ENCODE measurements at regions not wholly inside any gene's neighbourhood (a gene's known extent, or its start where the extent isn't known, plus 50 kb on each side); places are given as distances from the start of the nearest gene placed in this dataset.

DNA sequence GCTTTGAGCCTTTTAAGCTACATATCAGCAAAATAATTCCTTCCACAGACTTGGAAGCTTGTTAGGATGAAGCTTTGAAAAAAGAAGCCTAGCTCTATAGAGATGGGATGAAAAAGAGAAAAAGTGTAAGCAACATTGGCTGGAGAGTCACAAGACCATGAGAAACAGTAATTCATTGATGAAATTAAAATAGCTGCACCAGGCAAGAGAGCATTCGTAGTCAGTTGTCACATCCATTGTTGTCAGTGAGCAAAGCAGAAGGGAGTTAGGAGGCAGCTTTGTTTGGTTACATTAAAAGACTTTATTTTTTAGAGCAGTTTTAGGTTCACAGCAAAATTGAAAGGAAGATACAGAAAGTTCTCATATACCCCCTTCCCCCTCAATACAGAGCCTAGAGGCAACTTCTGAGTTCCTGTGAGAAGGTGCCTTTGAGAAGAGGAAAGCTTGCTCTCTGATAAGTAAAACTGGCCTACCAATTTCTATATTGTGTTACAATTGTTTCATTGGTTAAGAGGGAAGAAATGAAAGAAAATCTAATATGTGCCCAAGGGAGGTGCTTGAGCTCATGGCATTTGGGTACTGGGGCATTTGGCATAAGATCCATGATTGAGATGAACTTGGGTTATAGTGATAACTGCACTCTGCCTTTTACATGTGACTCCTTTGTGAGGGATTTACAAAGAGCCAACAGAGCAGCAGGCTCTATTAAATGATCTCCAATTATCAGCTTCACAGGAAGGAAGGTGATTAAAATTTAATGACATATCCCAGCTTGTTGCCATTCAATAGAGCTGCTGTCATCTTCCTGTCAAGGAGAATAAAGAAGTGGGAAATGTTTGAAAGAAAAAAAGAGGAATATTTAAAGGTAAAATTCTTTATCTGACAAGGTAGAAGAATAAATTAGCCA, 361.3 kb upstream of the TMTC1 start:
- no peak for DNase-seq

DNA sequence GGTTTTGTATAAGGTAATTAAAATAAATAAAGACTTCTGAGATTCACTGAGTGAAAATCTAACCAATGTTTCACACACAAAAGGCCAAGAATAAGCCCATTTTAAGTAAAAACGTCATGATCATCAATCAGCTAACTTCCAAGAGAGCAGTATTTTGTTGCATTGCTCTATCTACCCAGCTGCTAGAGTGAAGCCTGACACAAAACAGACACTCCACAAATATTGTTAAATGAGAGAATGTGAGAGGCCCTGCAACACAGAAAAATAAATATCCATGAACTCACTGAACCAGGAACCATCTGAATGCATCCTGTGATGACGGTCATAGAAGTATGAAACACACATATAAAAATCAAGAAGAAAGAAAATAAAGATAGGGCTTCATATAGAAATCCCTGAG, 358.6 kb upstream of the TMTC1 start:
- DNase-seq = no peak

DNA sequence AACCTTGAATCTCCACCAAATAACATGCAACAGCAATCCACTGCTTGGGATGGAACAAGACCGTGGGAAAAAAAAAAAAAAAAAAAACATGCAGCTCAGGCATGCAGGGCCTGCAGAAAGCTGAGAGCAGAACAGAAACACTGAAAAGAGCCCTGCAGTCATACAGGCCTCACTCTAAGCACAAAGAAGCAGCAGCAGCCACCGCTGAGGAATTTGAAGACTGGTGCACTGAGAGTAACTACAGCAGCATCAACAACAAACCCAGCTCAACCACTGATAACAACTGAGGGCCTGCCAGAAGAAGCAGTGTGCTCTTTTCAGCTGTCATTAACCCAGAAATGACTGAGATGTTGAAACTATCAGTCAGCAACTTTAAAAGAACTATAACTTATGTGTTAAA, 354.7 kb upstream of the TMTC1 start:
- DNase-seq = no peak

DNA sequence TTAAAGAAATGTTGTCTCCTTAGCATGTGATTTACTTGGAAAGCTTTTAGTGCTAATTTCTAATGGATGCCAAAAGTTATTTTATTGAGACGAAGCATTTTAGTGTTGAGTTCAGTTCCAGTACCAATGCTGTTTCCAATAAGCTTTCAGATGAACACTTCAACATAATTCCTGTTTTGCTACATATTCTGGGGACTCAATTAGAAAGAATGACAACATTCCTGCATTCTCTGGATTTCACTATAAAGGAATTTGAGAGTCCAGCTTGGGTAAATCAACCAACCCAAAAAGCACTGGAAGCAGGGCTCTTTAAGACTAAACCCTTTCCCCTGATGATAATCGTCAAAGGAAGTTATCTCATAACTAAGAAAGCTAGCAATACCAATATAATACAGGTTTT, 353.0 kb upstream of the TMTC1 start:
- DNase-seq = no peak

DNA sequence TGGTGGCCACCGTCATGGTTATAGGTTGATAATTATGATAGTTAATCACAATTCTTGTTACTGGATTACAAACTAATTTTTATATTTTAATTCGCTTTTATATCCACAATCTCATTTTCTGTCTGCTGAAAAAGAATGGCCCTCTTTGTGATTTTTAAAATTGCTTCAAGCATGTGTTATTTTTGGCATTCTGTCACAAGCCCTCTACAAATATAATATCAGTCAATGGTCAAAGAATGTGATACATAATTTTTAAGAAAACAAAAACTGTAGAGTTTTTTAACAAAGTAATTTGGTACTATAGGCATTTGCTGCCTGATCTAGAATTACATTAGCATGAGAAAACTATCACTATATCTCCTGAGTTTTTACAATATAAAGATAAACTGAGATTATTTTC, 352.0 kb upstream of the TMTC1 start:
- DNase-seq = no peak

DNA sequence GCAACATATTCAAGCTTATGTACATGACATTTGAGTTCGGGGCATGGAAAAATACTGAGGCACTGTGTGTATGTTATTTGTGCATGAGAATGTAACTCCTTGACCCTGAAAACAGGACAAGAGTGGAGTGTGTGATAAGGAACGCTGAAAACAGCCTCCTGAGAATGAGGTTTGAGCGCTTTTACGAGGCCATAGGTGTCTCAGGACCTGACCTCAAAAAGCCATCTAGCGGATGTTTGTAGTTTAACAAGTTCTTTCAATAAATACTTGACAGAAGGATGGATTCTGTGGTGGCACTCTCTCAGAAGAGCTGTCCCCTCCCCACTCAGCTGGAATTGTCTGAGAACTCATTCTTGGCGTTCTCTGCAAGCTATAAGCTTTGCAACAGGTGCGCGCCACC, 350.5 kb upstream of the TMTC1 start:
- no peak for DNase-seq

DNA sequence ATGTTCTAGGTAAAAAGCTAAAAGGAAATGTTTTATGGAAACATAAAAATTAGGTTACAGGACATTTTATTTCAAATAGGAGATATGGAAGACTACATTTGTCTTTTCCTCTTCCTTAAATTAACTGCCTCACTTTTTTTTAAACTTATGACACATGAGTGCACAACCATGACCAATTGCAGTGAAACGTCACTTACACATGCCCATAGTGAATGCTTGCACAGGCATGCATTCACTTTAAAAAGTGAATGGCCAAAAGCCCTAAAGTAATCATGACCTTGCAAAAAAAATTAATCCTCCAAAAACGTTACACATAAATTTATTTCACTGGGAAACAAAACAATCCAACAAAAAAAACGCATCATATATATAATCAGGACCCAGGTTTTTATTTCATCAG, 343.2 kb upstream of the TMTC1 start:
- DNase-seq = no peak

DNA sequence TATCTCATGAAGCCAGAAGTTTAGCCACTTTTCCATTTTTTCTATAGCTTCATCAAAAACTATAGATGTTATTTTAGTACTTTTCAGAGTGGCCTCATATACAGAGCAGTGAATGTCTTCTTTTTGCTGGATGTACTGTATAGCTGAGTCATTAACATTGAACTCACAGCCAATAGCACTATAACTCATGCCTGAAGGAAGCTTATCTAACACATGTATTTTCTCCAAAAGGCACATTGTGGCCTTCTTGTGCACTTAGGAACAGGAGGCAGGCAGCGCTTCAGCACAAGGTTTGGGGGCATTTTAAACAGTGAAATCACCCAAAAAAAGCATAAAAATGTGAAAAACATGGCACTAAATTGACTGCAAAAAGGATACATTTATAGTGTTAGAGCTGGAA, 336.8 kb upstream of the TMTC1 start:
- DNase-seq = no peak

DNA sequence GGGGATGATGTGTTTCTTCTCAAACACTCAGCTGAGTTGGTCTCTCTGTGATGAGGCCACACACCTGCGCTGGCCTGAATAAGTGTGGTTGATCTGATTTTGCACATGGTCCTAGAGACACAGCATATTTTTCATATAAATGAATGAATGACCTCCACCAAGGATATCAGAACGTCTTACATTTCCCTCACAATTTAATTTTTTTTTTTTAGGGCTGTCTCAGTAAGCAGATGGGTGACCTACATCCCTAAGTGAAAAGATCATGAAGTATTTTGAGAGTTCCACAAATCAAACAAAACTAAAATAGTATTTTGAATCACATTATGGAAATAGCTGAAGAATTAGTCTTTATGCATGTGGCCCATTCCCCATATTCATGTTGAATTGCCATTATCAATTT, 333.7 kb upstream of the TMTC1 start:
- no peak for DNase-seq

DNA sequence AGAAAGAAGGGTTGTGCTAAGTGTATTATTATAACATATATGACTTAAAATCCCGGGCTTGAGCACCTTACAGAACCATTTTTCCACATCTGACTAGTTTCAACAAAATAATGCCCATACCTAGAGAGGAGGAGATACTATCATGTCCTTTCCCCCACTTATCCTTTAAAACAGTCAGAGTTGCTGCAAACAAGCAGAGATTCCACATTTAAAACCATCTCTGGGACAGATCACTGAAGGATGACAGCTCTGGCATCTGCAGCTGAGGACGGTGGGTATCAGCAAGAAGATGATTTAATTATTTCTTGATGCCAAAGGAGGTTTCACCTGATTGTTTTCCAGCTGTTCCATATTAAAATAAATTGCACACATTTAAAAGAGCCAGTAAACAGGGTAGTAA, 328.0 kb upstream of the TMTC1 start:
- no peak for DNase-seq

DNA sequence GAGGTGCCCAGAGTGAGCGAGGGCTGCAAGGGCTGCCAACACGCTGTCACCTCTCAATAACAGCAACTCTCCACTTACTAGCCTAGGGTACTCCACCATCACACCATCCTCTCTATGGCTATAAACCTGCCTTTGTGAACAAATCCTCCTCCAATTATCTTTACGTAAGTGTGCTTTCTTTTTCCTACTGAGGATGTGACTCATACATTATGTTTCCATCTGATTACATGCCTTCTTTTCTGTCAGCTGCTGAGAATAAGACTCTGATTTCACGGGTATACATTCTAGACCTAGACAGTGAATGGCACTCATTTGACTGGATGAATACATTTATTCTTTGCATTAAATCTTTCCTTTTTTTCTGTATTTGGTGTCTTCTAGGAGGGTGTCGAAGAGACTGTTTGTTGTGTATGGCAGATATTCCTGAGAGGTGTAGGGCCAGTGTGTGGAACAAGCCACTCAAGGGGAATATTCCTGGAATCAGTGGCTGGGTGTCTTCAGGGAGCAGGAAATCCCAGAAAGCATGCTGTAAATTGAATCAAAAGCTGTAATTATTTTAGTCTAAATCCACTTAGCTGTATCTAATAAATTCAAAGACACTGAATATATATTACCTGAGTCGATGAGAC, 327.3 kb upstream of the TMTC1 start:
- no peak for DNase-seq

DNA sequence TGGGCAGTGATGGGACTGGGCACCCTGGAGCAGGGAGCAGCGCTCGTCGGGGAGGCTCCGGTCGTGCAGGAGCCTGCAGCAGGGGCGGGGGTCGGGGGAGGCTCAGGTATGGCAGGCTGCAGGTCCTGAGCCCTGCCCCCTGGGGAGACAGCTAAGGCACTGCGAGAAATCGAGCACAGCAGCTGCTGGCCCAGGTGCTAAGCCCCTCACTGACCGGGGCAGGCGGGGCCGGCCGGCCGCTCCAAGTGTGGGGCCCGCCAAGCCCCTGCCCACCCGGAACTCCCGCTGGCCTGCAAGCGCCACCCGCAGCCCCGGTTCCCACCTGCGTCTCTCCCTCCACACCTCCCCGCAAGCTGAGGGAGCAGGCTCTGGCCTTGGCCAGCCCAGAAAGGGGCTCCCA, 326.8 kb upstream of the TMTC1 start:
- no peak for DNase-seq

DNA sequence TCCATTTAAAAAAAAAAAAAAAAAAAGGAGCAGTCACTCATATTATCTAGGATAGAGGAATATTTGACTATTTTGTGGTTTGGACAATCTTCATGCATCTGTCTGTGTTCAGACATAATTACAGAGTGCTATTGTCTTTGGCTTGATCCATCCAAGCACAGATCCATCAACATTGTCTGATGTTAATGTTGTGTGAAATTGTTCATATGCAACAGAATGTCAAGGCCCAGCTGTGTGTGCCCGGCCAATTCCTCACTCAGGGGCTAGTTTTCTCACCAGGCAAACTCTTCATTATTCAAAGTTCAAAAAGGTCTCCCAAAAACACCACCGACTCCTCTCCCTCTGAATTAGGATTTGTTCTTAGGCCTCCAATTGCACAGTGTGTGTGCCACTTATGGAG, 324.9 kb upstream of the TMTC1 start:
- DNase-seq = no peak

DNA sequence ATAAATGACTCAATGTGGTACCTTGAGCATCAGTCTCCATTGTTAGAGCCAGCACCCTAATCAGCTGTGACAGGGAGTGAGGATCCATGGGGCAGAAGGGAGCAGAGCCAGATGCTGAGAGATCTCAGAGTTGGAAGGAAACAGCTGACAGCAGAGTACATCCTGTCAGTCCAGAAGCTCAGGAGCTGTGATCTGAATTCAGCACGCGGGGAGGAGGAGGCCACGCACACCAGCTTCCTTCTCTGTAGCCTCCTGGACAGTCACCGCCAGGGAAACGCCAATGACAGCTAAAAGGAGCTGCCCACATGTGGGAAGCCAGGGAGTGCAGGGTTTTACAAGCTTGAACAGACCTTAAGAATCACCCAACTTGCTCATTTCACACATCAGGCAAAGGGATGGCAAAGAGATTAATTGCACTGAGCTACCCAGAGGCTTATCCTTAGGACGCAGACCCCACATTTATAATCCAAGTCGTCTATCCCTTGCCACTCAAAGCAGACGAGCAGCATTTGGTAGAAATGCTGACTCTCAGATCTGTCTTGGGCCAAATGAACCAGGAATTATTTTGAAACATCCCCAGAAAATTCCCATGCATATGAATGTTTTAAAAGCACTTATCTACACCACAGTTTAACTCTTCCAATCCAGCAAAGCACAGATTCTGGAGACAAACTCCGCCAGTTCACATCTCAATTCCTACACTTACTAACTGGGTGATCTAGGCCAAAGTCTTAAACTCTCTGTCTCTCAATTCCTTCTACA, 322.6 kb upstream of the TMTC1 start:
- DNase-seq = no peak

DNA sequence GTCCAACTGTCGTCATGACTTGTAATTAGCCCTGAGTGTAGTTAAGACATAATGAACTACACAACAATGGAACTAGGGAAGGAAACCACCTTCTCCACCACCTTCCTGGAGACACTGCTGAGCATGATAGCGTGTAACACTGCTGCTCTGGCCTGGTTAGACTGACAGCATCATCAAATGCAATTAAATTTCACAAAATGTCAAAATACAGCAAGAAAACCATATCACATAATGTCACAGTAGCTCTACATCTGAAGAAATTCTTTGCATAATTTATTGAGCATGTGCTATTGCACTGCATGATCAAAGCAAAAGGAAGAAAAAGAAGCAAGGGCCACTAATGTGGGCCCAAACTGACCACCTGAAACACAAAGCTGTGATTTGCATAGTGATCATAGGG, 321.8 kb upstream of the TMTC1 start:
- DNase-seq = no peak

DNA sequence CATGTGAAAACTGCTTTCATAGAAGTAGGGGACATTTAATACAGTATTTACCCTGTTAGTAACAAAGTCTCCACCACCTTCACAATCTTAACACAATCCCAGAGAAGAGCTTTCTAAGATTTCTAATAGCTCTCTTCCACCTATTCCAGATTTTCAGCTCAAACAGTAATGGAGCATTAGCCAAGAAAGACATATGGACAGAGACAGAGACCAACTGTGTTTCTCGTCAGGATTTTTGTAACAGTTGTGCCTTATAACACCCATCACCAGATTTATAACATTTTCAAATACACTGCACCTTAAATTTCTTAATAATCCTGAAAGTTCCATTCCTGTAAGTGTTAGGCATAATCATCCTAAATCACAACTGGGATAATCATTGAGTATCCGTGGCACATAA, 321.2 kb upstream of the TMTC1 start:
- no peak for DNase-seq

DNA sequence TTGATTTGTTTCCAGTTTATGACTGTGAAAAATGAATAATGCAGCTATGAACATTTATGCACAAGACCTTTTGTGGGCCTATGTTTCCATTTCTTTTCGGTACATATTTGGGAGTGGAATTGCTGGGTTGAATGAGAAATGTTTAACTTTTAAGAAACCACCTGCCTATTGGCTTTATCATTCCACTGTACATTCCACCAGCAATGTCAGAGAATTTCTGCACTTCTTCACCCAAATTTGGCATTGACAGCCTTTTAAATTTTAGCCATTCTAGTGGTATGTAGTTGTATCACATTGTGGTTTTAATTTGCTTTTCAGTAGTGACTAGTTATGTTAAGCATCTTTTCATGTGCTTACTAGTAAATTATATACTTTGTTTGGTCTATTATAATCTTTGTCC, 317.0 kb upstream of the TMTC1 start:
- no peak for DNase-seq

DNA sequence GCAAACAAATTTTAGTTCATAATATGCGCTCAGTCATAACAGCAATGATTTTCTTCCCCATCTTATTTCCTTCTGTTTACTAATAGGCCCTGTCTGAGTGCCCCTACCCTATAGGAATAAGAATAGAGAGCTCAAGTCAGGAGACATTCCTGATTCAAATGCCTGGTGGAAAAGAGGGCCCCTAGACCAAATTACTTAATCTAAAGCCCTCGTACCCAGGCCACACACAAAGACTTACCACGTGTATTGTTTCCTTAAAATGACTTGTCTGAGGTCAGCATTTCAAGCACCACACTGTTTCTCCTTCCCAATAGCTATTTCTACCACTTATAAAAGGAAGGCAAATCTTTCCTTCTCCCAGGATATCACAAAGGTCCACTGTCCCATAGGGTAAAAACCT, 314.9 kb upstream of the TMTC1 start:
- no peak for DNase-seq

DNA sequence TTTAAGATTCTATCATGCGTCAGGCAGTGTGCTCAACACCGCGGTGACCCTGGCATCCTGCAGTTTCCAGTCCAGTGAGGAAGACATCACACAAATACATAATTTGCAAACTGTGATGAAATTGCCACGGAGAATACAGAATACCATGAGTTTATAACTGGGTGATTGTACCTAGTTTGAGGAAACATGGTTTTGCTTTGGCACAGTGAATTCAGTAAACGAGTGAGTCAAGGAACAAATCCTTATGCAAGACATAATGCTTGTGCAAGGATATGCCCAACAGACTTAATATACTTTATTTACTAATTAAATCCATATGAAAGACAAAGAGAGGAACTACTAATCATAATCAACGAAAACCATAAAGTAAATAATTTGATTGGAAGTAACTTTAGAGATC, 311.8 kb upstream of the TMTC1 start:
- no peak for DNase-seq

DNA sequence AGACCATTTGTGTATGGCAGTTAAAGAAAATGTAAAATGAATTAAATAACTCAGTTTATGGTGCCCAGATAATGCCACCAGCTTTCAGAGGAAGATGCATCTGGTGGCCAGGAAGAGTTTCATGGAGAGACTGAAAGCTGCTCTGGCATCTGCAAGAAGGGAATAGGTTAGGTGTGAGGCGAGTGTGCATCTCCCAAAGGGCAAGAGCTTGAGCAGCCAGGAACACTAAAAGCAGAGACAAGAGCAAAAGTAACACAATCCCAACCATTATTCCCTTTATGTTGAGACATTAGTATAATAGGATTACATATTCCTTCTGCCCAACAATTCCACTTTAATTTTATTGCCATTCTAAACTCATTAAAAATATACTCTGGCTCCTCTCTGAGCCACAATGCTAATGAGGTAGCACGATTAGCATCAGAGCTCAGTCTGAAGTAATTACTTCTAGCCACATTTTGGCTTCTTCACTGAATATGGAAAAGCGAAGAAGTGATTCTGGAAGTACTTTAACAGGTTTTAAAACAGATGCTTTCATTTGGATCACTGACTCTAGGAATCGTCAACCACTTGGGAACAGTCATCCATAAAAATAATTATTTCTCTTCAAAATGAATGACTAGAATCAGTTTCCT, 309.4 kb upstream of the TMTC1 start:
- DNase-seq = no peak

DNA sequence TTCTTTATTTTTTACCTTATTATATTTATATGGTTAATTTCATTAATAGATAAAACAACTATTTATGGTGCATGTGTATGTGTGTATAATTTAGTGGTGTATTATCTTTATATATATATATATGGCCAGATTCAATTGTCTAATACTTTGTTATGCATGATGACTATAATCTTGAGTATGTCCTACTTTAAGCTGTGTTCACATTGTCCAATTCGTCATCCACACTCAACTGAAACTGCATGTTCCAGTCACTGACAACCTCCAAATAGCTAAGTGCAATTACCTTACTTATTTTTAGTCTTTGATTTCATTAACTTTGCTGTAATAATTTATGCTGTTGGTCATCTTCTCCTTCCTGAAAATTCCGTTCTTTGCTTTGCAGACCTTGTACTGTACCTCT, 306.5 kb upstream of the TMTC1 start:
- no peak for DNase-seq

DNA sequence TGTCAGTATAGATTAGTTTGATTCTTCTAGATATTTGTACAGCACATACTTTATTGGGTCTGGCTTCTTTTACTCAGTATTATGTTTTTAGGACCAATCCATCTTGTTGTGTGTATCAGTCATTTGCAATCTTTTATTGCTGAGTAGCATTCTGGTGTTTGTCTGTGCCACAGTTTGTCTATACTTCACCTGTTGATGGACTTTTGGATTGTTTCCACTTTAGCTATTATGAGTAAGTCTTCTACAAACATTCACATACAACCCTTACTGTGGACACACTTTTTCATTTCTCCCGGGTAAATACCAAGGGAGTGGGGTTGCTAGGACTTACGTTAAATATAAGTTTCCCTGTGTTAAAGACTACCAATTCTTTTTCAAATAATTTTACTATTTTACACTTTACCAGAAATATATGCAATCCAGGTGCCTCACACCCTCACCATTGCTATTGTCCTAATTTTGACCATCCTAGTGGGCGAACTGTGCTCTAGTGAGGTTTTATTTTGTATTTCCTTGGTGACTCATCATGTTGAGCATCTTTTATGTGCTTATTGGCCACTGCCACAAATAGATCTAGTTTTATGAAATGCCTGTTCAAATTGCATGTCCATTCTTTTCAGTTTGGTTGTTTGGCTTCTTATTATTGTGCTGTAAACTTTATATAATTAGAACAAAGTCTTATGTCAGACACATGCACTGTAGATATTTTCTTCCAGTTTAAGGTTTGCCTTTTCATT, 304.7 kb upstream of the TMTC1 start:
- DNase-seq = no peak

DNA sequence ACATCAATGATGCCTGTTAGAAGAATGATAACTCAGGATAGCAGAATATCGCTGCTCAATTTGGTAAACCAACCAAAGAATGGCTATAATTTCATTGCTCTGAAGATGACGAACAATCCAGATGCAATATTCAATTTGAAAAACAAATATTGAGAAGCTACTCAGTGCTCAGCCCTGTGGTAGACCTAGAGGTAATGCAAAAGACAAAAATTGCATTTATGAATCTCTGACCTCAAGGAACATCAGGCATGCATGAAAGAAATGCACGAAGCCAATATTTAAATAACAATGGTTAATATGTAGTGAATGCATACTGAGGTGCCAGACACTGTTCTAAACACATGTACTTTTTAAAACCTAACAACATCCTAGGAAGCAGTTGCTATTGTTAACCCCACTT, 298.6 kb upstream of the TMTC1 start:
- DNase-seq = no peak
